B cell (primary cell): ENCODE measurements at regions not wholly inside any gene's neighbourhood (a gene's known extent, or its start where the extent isn't known, plus 50 kb on each side); places are given as distances from the start of the nearest gene placed in this dataset.

Experiments
- ATAC-seq: fragments of 200-7000 bp; cut with Tn5 transposase; one replicate; pipeline ENCODE4 v1.10.0; 2021; ENCODE audit warnings: low read depth, mild to moderate bottlenecking, moderate number of reproducible peaks, moderate library complexity
- CTCF ChIA-PET: fragments of 350-600 bp; sonication (Branson Sonifier 250); formaldehyde crosslinking; loops from one replicate; lab custom pipeline; 2021; ENCODE audit warnings: antibody characterized with exemption, inconsistent platforms; lab: Charles Lee
- POLR2A ChIA-PET: fragments of 350-600 bp; sonication (Branson Sonifier 250); formaldehyde crosslinking; loops from one replicate; lab custom pipeline; 2021; ENCODE audit warnings: antibody characterized with exemption; lab: Charles Lee
- DNase-seq: peaks from one replicate; pipeline ENCODE4 v3.0.0; 2013
- H2AFZ ChIP-seq: 2 replicates; pipeline ENCODE4 v1.6.1; 2012; ENCODE audit warnings: mild to moderate bottlenecking, low read depth, low read length; ENCODE audit not compliant: insufficient read depth, poor library complexity, severe bottlenecking
- H3K27ac ChIP-seq, 2 donors: 1 replicate in 1 of 2; 2 replicates in 1 of 2; pipeline ENCODE4 v1.5.1; 2012 to 2013; ENCODE audit warnings: low read length in 2 of 2, mild to moderate bottlenecking in 2 of 2, moderate library complexity in 1 of 2
- H3K27me3 ChIP-seq, 4 experiments: fragments of 200-600 bp in 1 of 4; sonication (generic) in 1 of 4; replicated peaks in 1 of 4; 1 replicate in 2 of 4; 2 replicates in 2 of 4; pipeline versions ENCODE4 v1.6.1 to v1.7.0; 2013 to 2016; ENCODE audit warnings: low read length in 3 of 4, mild to moderate bottlenecking in 2 of 4, mixed read lengths in 1 of 4, moderate library complexity in 1 of 4; ENCODE audit not compliant: insufficient read depth in 4 of 4, control insufficient read depth in 3 of 4; ENCODE audit errors: control extremely low read depth in 1 of 4
- H3K36me3 ChIP-seq, 2 experiments: replicated peaks in 1 of 2; 1 replicate in 1 of 2; 2 replicates in 1 of 2; pipeline versions ENCODE4 v1.6.1 to v1.7.1; 2013; ENCODE audit warnings: low read length in 1 of 2; ENCODE audit not compliant: insufficient read depth in 2 of 2, control insufficient read depth in 1 of 2; ENCODE audit errors: control extremely low read depth in 1 of 2, extremely low read depth in 1 of 2
- H3K4me1 ChIP-seq, 2 donors: fragments of 200-600 bp in 1 of 2; sonication (generic) in 1 of 2; 1 replicate in 1 of 2; 2 replicates in 1 of 2; pipeline versions ENCODE4 v1.5.1 to v1.6.1; 2013 to 2017; ENCODE audit warnings: low read length in 2 of 2; ENCODE audit not compliant: control insufficient read depth in 2 of 2, insufficient read depth in 2 of 2
- H3K4me2 ChIP-seq: replicated peaks from 2 replicates; pipeline ENCODE3; 2012; ENCODE audit warnings: mild to moderate bottlenecking, low read depth, low read length; ENCODE audit not compliant: poor library complexity, severe bottlenecking
- H3K4me3 ChIP-seq, 5 experiments: fragments of 200-600 bp in 1 of 5; sonication (generic) in 1 of 5; 1 replicate in 3 of 5; 2 replicates in 2 of 5; pipeline versions ENCODE4 v1.5.1 to v1.7.0; 2011 to 2016; ENCODE audit warnings: low read length in 4 of 5, mild to moderate bottlenecking in 4 of 5, low read depth in 2 of 5, control low read depth in 1 of 5, moderate library complexity in 1 of 5; ENCODE audit not compliant: insufficient read depth in 1 of 5; ENCODE audit errors: control extremely low read depth in 1 of 5, extremely low read depth in 1 of 5
- H3K79me2 ChIP-seq: fragments of 200-600 bp; sonication (generic); one replicate; pipeline ENCODE4 v1.6.0; 2016; ENCODE audit warnings: low read length; ENCODE audit not compliant: control insufficient read depth, insufficient read depth
- H3K9ac ChIP-seq: fragments of 200-600 bp; sonication (generic); 2 replicates; pipeline ENCODE4 v1.6.1; 2017; ENCODE audit warnings: mild to moderate bottlenecking, low read length, moderate library complexity
- H3K9me3 ChIP-seq, 3 donors: one replicate each; pipeline versions ENCODE4 v1.6.1 to v1.7.1; 2013; ENCODE audit warnings: low read length in 2 of 3; ENCODE audit not compliant: control insufficient read depth in 2 of 3, insufficient read depth in 1 of 3; ENCODE audit errors: control extremely low read depth in 1 of 3
- H4K20me1 ChIP-seq: 2 replicates; pipeline ENCODE4 v1.6.0; 2012; ENCODE audit warnings: mild to moderate bottlenecking, low read length; ENCODE audit not compliant: insufficient read depth, control insufficient read depth, poor library complexity, severe bottlenecking
- H3K27ac Mint-ChIP-seq: one replicate; pipeline ENCODE4 v1.8.0; 2021; ENCODE audit warnings: mixed read lengths
- H3K27me3 Mint-ChIP-seq: one replicate; pipeline ENCODE4 v1.8.0; 2021; ENCODE audit warnings: mixed read lengths
- H3K4me1 Mint-ChIP-seq: one replicate; pipeline ENCODE4 v1.8.0; 2021; ENCODE audit warnings: mixed read lengths
- H3K4me3 Mint-ChIP-seq: one replicate; pipeline ENCODE4 v1.8.0; 2021; ENCODE audit warnings: mixed read lengths
- H3K9me3 Mint-ChIP-seq: one replicate; pipeline ENCODE4 v1.8.0; 2022; ENCODE audit warnings: mixed read lengths; ENCODE audit not compliant: insufficient read depth
- EZH2 ChIP-seq: IDR thresholded peaks from 2 replicates; pipeline ENCODE4 v1.6.1; 2012; ENCODE audit warnings: borderline replicate concordance, low read depth, mild to moderate bottlenecking, moderate library complexity, low read length; ENCODE audit not compliant: insufficient read depth, poor library complexity, severe bottlenecking
- WGBS: methylation state at CpG from one replicate; pipeline ENCODE4 v1.1.5; 2013; ENCODE audit warnings: missing lambda C conversion rate; ENCODE audit not compliant: insufficient coverage; 5-methylcytosine and 5-hydroxymethylcytosine counted together
- intact Hi-C: fragments of 100-400 bp; cut with micrococcal nuclease; formaldehyde crosslinking; loops from one replicate; pipeline ENCODE4 v1.10.0; 2022
- TF ChIP-seq, protein P1 (sequence below): fragments of 200-600 bp; IDR thresholded peaks from one replicate; pipeline ENCODE4 v1.8.0; 2022; ENCODE audit warnings: antibody characterized with exemption, mild to moderate bottlenecking

DNA sequence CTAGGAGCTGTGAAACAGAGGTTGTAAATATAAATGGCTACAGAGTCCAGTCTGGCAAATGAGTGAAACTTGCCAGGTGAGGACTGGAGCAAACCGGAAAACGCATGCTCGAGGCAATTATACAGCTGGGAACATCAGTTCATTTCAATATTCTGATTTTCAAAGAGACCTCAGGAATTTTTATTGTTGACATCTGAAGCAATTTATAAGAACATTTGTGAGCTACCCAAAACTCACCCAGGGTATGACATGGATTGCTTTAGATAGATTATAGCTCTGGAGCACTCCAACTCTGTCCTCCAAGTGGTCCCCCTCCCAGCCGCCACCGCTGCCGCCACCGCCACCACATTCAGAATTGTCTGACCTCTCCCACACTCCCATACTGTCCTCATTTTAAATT, 84.6 kb upstream of the GRAMD2B start:
- Histone ChIP-seq H3K27me3 (peaks cover 0 to 6% (median 2%) of the 10 kb centered on the region in 4 experiments), H2AFZ (no peak overlapping the region), H3K4me1 (no peaks in the 10 kb centered on the region), H3K4me3 (no peak overlapping the region), H3K9me3 (no peaks in the 10 kb centered on the region), H3K4me2 (no peak overlapping the region), H4K20me1 (no peaks in the 10 kb centered on the region), H3K27ac (no peak overlapping the region), H3K9ac (no peak overlapping the region), H3K79me2 (no peaks in the 10 kb centered on the region), H3K36me3 (no peaks in the 10 kb centered on the region)
- CTCF ChIA-PET = interaction anchor here (0.7 to 4.2 kb wide), 19 partner anchors 8 to 1154 kb away, joined by 3 to 93 read pairs (median 6); partner anchors contain the start of genes ALDH7A1 and PHAX
- TF ChIP-seq EZH2 = no peak
- TF ChIP-seq, protein P1, sequence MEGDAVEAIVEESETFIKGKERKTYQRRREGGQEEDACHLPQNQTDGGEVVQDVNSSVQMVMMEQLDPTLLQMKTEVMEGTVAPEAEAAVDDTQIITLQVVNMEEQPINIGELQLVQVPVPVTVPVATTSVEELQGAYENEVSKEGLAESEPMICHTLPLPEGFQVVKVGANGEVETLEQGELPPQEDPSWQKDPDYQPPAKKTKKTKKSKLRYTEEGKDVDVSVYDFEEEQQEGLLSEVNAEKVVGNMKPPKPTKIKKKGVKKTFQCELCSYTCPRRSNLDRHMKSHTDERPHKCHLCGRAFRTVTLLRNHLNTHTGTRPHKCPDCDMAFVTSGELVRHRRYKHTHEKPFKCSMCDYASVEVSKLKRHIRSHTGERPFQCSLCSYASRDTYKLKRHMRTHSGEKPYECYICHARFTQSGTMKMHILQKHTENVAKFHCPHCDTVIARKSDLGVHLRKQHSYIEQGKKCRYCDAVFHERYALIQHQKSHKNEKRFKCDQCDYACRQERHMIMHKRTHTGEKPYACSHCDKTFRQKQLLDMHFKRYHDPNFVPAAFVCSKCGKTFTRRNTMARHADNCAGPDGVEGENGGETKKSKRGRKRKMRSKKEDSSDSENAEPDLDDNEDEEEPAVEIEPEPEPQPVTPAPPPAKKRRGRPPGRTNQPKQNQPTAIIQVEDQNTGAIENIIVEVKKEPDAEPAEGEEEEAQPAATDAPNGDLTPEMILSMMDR = no peak
- H3K27ac Mint-ChIP-seq = no peak overlapping the region
- H3K4me1 Mint-ChIP-seq = no peaks in the 10 kb centered on the region
- H3K4me3 Mint-ChIP-seq = no peak overlapping the region
- no peaks in the 10 kb centered on the region for H3K9me3 Mint-ChIP-seq
- peaks cover 9% of the 10 kb centered on the region for H3K27me3 Mint-ChIP-seq
- intact Hi-C loops = loop anchor here (1.0 to 5.0 kb wide), 3 partner anchors 263 to 1154 kb away; no protein-coding TSS in a partner anchor
- POLR2A ChIA-PET = no interaction called here
- 100% methylated on average over 4 of the region's 7 CpGs for WGBS
- ATAC-seq (no peak), DNase-seq (no peak)

DNA sequence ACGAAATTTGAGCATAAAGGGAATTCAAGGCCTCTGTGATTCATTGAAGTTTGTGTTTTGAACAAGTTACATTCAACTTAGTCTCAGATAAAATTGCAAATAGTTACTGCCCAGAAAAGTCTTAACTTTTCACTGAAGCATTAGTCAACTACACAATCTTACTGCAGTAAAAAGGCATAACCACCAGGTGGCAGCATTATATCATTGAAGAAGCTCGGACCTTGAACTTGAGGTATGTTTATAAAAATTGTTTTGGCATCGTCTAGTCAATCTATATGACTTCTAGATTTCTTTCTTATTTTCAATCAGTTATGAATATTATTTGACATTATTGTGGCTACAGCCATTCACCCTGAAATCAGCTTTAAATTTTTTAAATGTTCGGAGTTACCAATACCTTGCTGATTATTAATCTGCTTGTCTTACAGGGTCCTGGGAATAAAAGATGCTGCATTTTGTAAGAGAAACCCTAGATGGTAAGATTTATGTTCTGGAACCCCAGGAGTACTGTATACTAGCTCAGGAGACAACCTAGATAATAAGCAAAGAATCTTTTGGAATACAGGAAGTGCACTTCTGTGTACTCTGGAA, 83.9 kb upstream of the GRAMD2B start:
- Mint-ChIP-seq H3K4me3 (no peak overlapping the region), H3K27ac (no peak overlapping the region), H3K27me3 (peaks cover 9% of the 10 kb centered on the region), H3K9me3 (no peaks in the 10 kb centered on the region), H3K4me1 (no peaks in the 10 kb centered on the region)
- Histone ChIP-seq H3K9me3 (no peaks in the 10 kb centered on the region), H3K4me1 (no peaks in the 10 kb centered on the region), H2AFZ (no peak overlapping the region), H3K36me3 (no peaks in the 10 kb centered on the region), H3K27ac (no peak overlapping the region), H3K4me2 (no peak overlapping the region), H3K27me3 (peaks cover 0 to 7% (median 4%) of the 10 kb centered on the region in 4 experiments), H3K4me3 (no peak overlapping the region), H3K79me2 (no peaks in the 10 kb centered on the region), H4K20me1 (no peaks in the 10 kb centered on the region), H3K9ac (no peak overlapping the region)
- CTCF ChIA-PET = interaction anchor here (0.5 to 4.2 kb wide), 18 partner anchors 8 to 1154 kb away, joined by 3 to 93 read pairs (median 6); partner anchors contain the start of genes ALDH7A1 and PHAX
- DNase-seq = peak; percentile 68
- intact Hi-C loops = loop anchor here (1.0 to 5.0 kb wide), 3 partner anchors 262 to 1153 kb away; no protein-coding TSS in a partner anchor
- TF ChIP-seq, protein P1 = peak; percentile 96
- TF ChIP-seq EZH2 = no peak
- no peak for ATAC-seq
- WGBS = no CpG with 5 or more reads among the region's 4 CpGs
- POLR2A ChIA-PET = no interaction called here
